Stomach (tissue), 4 donors: ENCODE measurements at regions not wholly inside any gene's neighbourhood (a gene's known extent, or its start where the extent isn't known, plus 50 kb on each side); places are given as distances from the start of the nearest gene placed in this dataset.

Source experiments
- CTCF ChIP-seq, 7 experiments: fragments of 450-650 bp in 4 of 7; fragments of 200-600 bp in 3 of 7; sonication (generic) in 3 of 7; IDR thresholded peaks; one replicate each; pipeline ENCODE4 v1.5.1; 2016 to 2019; ENCODE audit warnings: antibody characterized with exemption in 7 of 7, control low read depth in 2 of 7, mild to moderate bottlenecking in 1 of 7
- POLR2AphosphoS5 ChIP-seq, 3 donors: sonication (generic); formaldehyde crosslinking; IDR thresholded peaks; one replicate each; pipeline ENCODE4 v1.6.1; 2016; ENCODE audit warnings: antibody characterized with exemption in 3 of 3

- TF ChIP-seq CTCF (IDR thresholded peaks at IDR 0.05) (no peak), POLR2AphosphoS5 (IDR thresholded peaks at IDR 0.05) (no peak)
Observed at GRCh38 chr20:63059684-63060056, 52.9 kb upstream of the BHLHE23 start.
